ENCODE measurements at regions not wholly inside any gene's neighbourhood (a gene's known extent, or its start where the extent isn't known, plus 50 kb on each side); places are given as distances from the start of the nearest gene placed in this dataset.
A peak's percentile ranks its signal among the peaks of the same experiment; 100 is the strongest.

DNA sequence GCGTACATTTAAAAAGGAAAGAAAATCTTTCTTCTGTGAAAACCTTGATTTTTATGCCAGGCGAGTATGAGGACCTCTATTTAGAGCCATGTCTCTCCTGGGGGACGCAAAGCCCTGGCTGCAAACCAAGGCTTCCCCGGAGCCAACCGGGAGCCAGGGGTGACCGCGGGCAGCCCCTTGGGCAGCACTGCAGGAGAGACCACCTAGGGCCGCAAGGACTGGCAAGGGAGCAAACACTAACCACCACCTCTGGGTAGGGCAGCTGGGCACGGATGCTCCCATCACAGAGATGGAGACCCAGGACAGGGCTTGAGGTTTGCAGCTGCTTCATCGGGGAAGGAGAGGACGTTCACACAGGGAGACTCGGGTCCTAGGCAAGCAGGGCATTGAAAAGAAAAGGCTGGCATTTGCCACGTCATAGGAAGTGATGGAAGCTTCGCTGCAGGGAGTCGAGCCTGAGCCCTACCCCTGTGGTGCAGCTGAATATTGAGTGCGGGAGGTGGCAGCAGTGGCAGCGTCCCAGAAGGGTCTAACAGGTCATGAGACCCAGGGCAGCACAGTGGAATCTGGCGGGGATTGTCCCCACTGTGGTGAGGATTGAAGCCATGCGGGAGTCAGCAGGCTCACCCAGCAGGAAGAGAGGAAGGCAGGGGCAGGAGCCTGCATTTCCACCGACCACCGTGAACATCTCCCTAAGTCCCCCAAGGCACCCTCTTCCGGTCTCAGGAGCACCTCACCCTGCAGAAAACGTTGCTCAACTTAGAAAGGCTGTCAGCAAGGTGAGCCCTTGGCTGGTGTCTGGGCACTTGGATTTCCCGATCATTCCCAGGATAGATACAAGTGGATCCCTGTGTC is 156.2 kb upstream of the CST7 start:
- no peaks in the 10 kb centered on the region for H3K4me1 ChIP-seq (ENCODE audit: control insufficient read depth, insufficient read depth, low read length)
- no peak overlapping the region for H3K4me3 ChIP-seq (ENCODE audit: low read depth, low read length)
- ChIA-PET POLR2A (no interaction called here), CTCF (interaction anchor here (0.8 kb wide), 1 partner anchor 12 kb away, joined by 3 read pairs; no protein-coding TSS in a partner anchor)
- H3K27ac ChIP-seq (ENCODE audit: extremely low read depth, low read depth, low read length): no peak overlapping the region
- no peaks in the 10 kb centered on the region for H3K9me3 ChIP-seq (ENCODE audit: control insufficient read depth, insufficient read depth, low read depth, low read length)
- TF ChIP-seq ZIC2 (tag by site-specific recombination; IDR thresholded peaks at IDR 0.05): peak; percentile 59
- no peak for TF ChIP-seq ZNF121 (tag by site-specific recombination; IDR thresholded peaks at IDR 0.05)
- no peak for TF ChIP-seq ZBTB8A (tag by site-specific recombination; IDR thresholded peaks at IDR 0.05)
- no peak for TF ChIP-seq ZNF391 (tag by site-specific recombination; IDR thresholded peaks at IDR 0.05; ENCODE audit: borderline replicate concordance, low read depth)
- H3K36me3 ChIP-seq (ENCODE audit: control insufficient read depth in 2 of 2, insufficient read depth in 1 of 2, low read length in 2 of 2): no peaks in the 10 kb centered on the region

GRCh38 chr20:24795436-24795835 is 153.6 kb upstream of the CST7 start:
- Histone ChIP-seq H3K4me1 (ENCODE audit: control insufficient read depth, insufficient read depth, low read length) (no peaks in the 10 kb centered on the region), H3K9me3 (ENCODE audit: control insufficient read depth, insufficient read depth, low read depth, low read length) (no peaks in the 10 kb centered on the region), H3K4me3 (ENCODE audit: low read depth, low read length) (no peak overlapping the region), H3K27ac (ENCODE audit: extremely low read depth, low read depth, low read length) (no peak overlapping the region), H3K36me3 (ENCODE audit: control insufficient read depth in 2 of 2, insufficient read depth in 1 of 2, low read length in 2 of 2) (no peaks in the 10 kb centered on the region)
- POLR2A ChIA-PET: no interaction called here
- no peak for TF ChIP-seq ZSCAN16 (tag by site-specific recombination; IDR thresholded peaks at IDR 0.05)
- TF ChIP-seq ZNF529 (tag by site-specific recombination; IDR thresholded peaks at IDR 0.05; ENCODE audit: insufficient replicate concordance): no peak
- no peak for TF ChIP-seq ZNF777 (tag by site-specific recombination; IDR thresholded peaks at IDR 0.05; ENCODE audit: borderline replicate concordance)
- TF ChIP-seq, protein P1, sequence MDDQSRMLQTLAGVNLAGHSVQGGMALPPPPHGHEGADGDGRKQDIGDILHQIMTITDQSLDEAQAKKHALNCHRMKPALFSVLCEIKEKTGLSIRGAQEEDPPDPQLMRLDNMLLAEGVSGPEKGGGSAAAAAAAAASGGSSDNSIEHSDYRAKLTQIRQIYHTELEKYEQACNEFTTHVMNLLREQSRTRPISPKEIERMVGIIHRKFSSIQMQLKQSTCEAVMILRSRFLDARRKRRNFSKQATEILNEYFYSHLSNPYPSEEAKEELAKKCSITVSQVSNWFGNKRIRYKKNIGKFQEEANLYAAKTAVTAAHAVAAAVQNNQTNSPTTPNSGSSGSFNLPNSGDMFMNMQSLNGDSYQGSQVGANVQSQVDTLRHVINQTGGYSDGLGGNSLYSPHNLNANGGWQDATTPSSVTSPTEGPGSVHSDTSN (CRISPR knock-in tag; IDR thresholded peaks at IDR 0.05): no peak
- no peak for TF ChIP-seq TRIM28 (IDR thresholded peaks at IDR 0.05; ENCODE audit: borderline replicate concordance, low read length)
- no peak for TF ChIP-seq ZNF23 (tag by site-specific recombination; IDR thresholded peaks at IDR 0.05; ENCODE audit: borderline replicate concordance)
- TF ChIP-seq ZNF398 (tag by site-specific recombination; IDR thresholded peaks at IDR 0.05): no peak
- CTCF ChIA-PET: interaction anchor here (1.2 kb wide), 1 partner anchor 36 kb away, joined by 3 read pairs; no protein-coding TSS in a partner anchor

GRCh38 chr20:24796236-24796635 is 152.8 kb upstream of the CST7 start:
- ChIA-PET CTCF (no interaction called here), POLR2A (no interaction called here)
- Histone ChIP-seq H3K9me3 (ENCODE audit: control insufficient read depth, insufficient read depth, low read depth, low read length) (no peaks in the 10 kb centered on the region), H3K27ac (ENCODE audit: extremely low read depth, low read depth, low read length) (no peak overlapping the region), H3K4me1 (ENCODE audit: control insufficient read depth, insufficient read depth, low read length) (no peaks in the 10 kb centered on the region), H3K36me3 (ENCODE audit: control insufficient read depth in 2 of 2, insufficient read depth in 1 of 2, low read length in 2 of 2) (no peaks in the 10 kb centered on the region), H3K4me3 (ENCODE audit: low read depth, low read length) (no peak overlapping the region)
- TF ChIP-seq ZNF23 (tag by site-specific recombination; IDR thresholded peaks at IDR 0.05; ENCODE audit: borderline replicate concordance): no peak
- TF ChIP-seq ZFP3 (tag by site-specific recombination; IDR thresholded peaks at IDR 0.05; ENCODE audit: low read depth): no peak
- TF ChIP-seq ZBTB44 (tag by site-specific recombination; IDR thresholded peaks at IDR 0.05): no peak
- no peak for TF ChIP-seq ZNF121 (tag by site-specific recombination; IDR thresholded peaks at IDR 0.05)
- no peak for TF ChIP-seq ZNF354C (tag by site-specific recombination; IDR thresholded peaks at IDR 0.05; ENCODE audit: borderline replicate concordance, low read depth)
- TF ChIP-seq ZNF785 (tag by site-specific recombination; IDR thresholded peaks at IDR 0.05): no peak
- TF ChIP-seq ZNF777 (tag by site-specific recombination; IDR thresholded peaks at IDR 0.05; ENCODE audit: borderline replicate concordance): no peak
- no peak for TF ChIP-seq ZNF350 (tag by site-specific recombination; IDR thresholded peaks at IDR 0.05)
- no peak for TF ChIP-seq ZNF214 (tag by site-specific recombination; IDR thresholded peaks at IDR 0.05; ENCODE audit: borderline replicate concordance)
- TF ChIP-seq ZNF843 (tag by site-specific recombination; IDR thresholded peaks at IDR 0.05): no peak
- TF ChIP-seq ZNF211 (tag by site-specific recombination; IDR thresholded peaks at IDR 0.05; ENCODE audit: low read depth): no peak
- TF ChIP-seq SALL2 (tag by site-specific recombination; IDR thresholded peaks at IDR 0.05; ENCODE audit: borderline replicate concordance): no peak
